NCI-H82 (cell line): ENCODE measurements at regions not wholly inside any gene's neighbourhood (a gene's known extent, or its start where the extent isn't known, plus 50 kb on each side); places are given as distances from the start of the nearest gene placed in this dataset.
A peak's percentile ranks its signal among the peaks of the same experiment; 100 is the strongest.

ENCODE experiments used
- DNase-seq: peaks from one replicate; lab custom pipeline; 2025; lab: John Stamatoyannopoulos, UW

DNA sequence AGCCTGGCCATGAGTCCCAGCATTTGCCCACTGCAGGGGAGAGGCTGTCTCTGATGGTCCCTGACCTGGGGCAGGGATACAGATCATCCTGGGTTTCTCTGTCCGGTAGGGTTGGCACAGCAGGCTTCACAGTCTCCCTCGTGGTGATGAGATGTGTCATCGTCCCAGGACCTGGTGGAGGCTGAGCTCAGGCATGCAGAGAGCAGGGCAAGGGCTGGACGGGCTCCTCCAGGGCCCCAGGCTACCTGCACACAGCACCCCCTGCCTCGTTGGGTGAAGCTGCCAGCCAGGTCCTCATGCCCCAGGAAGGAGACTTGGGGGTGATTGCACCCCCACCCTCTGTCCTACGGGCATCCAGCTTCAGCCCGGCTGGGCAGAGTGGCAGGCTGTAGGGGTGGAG, 155.8 kb upstream of the GSE1 start:
- DNase-seq = no peak

DNA sequence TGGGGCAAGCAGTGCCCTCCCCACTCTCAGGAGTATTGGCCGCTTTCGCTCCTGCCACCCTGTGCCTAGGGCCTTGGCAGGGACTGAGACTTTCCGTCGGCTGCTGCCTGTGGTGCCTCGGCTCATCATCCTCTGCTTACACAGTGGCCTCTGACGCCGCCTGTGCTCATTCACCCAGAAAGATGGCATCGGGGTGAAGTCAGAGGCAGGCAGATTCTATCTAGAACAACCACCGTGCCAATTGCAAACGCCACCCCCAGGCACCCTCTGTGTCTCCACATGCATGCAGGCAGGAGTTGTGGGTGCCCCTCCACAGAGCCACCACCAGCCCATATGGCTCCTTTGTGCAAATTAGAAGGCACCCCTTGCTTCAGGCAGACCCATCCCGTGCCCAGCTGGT, 154.2 kb upstream of the GSE1 start:
- DNase-seq = no peak

DNA sequence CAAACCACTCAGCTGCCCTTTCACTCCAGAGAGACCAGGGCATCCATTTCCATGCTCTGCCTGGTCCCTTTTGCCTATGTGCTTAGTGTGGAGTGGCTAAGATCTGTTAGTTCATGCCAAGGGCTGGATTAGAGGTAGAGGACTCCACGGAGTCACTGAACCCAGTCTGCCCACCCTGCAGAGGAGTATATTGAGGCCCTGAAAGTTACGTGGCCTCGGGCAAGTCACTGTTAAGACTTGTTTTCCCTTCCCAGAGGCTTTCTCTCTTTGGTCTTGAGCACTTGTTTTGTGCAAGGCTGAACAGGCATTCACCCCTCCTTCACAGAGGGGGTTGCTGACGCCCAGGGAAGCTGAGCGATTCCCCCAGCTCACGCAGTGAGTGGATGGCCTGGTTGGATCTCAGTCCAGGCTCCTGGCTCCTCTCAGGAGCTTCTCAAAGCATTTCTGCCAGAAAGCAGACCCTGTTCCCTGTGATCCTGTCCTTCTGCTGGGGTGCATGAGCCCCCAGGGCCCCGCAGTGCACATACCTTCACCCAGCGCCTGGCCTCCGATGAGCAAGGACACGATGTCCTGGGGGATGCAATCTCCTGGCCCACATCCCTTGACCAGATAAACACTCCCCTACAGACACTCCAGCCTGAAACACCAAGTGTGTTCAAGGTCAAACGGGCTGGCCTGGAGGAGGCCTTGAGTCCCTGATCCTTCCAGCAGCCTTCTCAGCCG, 153.4 kb upstream of the GSE1 start:
- DNase-seq = no peak

DNA sequence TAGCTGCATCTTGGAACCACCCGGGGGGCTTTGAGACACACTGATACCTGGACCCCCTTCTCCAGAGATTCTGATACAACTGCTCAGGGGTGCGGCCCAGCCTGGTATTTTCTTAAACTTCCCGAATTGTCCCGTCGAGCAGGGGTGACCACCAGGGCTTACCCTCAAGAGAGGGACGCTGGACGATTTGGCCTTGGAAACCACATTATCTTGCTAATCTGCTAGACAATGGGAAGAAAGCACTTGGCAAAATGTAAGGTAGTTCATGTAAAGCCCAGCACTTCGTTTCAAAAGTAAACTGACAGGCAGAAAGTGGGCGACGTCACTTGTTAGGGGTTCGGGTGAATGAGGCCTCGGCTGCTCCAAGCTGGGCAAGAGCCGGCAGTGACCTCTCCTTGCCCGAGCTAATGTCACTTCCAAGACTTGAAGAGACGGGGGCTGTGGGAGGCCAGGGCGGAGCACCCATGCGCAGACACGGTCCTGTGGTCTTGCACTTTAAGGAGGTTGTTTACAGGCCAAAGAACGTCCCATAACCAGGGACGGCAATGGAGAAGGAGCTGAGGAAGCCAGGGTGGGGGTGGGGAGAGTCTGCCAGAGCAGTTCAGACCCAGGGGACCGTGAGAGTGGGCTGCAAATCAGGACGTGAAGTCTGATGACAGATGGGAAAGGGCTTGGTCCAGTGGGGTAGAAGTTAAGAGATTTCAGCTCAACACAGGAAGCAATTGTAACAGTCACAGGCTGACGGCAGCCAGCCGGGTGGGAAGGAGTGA, 152.7 kb upstream of the GSE1 start:
- DNase-seq = peak; percentile 91

DNA sequence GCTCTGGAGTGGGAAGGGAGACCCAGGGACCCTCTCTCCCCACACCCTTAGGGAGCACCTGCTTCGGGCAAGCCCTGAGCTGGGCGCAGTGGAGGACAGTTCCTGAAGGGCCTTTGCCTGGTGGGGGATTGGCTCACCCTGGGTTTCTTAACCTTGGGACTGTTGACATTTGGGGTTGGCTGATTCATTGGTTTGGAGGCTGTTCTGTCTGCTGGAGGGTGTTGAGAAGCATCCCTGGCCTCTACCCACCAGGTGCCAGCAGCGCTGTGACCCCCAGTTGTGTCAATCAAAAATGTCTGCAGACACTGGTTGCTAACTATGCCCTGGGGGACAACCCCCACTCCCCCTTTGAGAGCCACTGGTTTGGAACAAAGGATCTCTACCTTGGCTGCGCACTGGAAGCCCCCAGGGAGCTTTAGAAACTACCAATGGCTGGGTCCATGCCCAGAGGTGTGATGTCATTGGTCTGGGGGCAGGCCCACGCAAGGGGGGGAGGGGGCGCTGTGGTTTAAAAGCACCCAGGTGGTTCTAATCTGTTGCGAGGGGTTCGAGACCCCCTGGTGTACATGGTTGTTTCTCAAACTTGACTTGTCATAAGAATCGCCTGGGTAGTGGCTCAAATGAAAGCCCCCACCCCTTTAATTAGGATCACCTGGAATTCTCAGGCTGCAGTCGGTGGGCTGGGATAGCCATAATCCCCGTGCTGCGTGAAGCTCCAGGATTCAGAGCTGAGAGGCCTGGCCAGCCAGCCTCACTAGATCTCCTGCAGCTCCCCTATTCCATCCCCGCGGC, 151.9 kb upstream of the GSE1 start:
- peak; percentile 94 for DNase-seq

DNA sequence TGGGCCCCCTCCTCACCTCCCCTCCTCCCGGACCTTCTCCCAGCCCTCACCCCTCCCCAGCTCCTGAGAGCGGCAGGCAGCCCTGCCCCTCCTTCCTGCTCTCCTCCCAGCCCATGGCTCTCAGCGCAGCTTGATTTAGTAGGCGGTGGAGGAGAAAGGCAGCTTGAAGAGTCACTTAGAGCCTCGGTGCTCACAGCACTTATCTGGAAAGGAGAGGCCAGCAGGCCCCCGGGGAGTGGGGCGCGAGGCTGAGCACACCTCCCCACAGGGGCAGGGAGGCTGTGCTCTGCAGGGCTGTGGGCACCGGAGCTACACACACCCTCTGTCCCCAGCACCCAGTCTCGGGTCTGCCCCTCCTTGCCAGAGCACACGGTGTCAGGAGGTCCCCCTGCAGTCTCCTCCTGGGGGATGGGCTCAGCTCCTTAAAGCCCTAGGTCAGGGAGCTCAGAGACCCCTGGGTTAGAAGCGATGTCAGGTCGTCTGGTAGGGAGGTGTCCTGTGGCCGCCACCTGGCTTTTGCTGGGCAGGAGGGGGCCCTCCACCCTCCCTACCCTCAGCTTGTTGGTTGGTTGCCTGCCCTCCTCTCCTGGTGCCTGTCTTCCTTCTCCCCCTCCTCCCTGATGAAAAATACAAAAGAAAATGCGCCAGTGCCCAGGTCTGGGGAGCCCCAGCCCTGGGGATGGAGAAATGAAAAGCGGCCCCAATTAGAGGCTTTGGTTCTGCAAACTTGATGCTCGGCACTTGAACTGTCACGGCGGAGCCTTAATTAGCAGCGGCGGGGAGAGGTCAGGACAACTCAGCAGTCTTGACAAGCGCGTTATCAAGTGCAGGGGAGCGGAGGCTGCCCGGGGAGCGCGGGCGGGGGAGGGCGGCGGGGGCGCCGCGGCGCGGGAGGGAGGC, 151.1 kb upstream of the GSE1 start:
- DNase-seq = peak; percentile 84

DNA sequence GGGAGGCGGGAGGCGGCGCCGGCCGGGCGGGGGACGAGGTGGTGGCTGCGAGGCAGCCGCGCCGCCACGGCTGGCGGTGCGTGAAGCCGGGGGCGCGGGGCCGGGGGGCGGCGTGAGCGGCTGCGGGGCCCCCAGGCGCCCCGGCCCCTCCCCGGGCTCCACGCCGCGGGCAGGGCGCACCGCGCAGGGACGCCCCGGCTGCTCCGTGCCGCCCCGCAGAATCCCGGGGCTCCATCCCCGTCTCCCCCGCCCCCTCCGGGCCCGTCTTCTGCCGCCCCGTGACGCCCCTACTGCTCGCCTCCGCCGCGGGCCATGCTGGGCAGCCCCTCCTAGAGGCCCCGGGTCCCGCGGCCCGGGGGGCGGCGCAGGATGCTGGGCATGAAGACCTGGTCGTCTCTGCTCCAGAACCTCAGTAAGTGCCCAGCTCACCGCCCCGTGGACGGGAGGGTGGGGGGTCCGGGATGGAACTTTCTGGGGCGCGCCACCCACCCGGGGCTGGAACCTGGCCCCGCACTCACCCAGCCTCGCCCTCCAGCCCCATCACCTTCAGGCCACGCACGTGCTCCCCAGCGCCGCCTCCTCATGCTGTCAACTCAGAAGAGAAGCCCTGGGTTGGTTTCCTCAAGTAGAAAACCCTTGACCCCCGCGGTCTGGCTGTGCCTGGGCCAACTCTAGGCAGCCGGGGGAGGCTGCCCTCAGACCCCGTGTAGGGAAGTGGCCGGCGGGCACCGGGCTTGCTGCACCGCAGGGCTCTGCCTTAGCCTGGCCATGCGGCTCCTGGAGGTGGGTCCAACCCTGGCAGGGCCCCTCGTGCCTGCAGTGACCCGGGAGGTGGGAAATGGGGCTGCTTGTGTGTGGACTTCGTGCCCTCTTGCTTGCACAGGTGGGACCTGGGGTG, 150.2 kb upstream of the GSE1 start:
- no peak for DNase-seq

DNA sequence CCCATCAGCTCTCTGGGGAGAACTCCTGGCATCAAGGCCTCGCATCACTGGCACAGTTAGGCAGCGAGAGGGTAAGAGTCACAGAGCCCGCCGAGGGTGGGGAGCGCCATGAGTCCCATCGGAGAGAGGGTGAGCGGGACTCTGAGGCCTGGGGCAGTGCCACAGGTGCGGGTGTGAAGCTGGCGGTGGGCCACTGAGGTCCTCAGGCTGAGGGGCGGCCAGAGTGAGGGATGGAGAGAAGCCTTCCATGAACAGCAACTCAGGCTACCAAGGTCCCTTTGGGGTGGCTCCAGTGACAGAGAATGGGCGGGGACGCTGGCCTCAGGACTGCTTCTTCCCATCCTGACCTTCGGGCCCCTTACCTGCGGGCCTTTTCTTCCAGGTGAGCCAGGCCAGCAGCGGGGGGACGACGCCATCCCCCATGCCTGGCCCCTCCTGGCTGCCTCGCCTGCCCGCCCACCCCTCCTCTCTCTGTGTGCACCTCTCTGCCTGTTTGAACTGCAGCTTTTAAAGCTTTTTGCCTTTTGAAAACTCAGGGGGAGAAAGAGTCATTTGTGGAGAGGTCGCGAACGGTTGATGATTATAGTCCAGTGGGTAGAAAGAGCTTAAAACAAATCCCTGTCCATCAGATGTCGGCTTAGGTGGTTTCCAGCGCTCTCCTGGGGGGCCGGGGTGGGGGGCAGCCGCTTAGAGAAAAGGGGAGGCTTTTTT, 149.3 kb upstream of the GSE1 start:
- no peak for DNase-seq

DNA sequence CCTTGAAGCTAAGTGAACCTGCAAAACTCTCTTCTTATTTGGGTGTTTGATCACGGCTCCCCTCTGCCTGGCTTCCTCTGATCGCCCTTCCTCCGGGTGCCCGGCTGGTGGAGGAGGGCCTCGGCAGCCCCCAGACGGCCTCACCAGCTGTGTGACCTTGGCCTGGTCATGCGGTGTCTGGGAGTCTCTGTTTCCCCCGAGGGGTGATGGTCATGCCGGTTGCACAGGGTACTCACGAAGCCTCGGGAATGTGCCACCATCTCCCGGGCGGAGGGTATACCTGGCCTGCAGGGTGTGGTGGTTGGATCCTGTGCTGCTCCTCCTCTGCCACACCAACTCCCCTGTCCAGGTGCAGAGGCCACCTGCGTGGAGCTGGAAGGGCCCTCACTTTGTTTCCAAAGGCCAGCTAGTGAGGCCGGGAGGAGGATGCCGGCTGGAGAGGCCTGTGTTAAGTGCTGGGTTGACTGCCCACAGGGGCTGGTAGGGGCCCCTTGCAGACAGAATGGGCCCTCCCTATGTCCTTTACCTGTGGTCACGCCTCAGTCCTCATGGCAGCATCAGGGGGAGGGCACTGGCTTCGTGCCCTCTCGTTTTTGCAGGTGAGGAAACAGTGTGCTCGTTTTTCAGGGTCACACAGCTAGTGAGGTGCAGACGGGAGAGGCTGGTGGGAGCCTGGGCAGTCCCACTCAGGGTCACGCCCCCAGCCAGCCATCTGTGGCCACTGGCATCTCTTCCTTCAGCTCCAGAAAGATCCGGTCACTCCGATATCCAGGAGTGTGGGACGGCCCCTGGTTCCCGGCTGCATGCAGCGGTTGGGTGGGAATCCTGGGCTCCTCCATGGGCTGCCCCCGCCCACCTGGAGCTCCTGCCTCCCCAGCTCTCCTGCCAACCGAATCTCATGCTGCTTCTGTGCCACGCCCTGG, 148.5 kb upstream of the GSE1 start:
- no peak for DNase-seq

DNA sequence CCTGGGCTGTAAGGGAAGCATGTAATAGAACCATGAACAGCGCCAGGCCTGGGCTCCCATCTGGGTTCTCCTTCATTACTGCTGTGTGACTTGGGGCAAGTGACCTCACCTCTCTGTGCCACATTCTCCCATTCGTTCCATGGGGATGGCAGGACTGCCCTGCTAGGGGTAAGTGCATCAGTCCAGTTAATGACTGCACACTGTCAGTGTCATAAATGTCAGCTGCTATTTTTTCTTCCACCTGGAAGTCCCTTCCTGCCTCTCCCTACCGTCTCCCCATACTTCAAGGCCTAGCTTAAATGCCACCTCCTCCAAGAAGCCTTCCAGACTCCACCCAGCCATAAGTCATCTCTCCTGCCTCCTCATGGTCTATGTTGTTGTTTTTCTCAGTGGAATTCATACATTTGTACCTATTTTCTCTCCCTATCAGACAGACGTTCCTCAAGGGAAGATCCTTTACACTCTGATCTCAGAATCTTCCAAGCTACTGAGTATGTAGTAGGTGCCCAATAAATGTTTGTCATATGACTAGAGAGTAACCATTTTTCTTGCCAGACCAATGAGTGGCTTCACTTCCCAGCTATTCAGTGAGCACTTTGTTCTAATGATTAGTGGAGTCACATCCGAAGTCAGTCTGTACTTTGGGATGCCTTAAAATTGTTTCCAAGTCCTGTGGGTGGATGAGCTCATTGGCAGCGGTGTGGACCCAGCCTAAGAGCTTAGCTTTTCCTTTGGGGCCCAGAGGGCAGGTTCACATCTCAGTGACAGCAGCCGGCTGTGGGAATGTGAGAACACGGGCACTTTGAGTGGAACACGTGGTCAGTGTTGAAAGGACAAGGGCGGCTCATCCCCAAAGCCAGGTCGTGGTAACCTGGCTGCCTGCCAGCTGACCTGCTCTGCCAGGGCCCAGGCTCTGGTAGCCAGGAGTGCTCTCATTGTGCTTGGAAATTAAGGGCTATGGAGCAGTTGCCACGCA, 147.5 kb upstream of the GSE1 start:
- no peak for DNase-seq

DNA sequence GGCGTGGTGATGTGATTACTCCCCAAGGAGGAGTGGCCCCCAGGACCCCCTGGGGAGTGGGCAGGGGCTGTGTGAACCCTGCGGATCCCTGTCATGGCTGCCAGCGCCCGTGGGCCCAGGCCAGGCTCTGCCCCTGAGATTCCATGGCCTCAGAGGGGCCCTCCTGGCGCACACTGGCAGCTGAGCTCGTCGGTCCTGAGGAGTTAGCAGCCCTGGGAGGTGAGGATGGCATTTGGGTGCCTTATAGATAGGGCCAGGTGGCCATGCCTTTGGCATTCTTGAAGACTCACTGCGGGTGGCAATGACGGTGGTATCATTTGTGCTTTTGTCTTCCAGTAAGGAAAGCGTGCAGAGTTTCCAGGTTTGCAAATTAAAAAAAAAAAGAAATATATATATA, 146.8 kb upstream of the GSE1 start:
- no peak for DNase-seq

DNA sequence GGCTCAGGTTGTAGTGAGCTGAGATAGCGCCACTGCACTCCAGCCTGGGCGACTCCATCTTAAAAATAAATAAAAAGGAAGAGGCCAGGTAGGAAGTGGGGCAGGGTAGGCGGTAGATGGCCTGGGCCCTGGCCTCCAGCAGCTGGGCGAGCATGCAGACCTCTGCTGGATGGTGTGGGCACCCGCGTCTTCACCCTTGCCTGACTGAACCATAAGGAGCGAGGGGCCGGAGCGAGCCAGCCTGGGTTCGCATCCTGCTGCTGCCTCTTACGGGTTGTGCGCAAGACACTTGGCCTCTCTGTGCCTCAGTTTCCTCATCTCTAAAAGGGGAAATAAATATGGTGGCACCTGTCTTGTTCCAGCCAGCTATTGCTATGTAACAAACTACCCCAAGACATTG, 146.1 kb upstream of the GSE1 start:
- DNase-seq = no peak

DNA sequence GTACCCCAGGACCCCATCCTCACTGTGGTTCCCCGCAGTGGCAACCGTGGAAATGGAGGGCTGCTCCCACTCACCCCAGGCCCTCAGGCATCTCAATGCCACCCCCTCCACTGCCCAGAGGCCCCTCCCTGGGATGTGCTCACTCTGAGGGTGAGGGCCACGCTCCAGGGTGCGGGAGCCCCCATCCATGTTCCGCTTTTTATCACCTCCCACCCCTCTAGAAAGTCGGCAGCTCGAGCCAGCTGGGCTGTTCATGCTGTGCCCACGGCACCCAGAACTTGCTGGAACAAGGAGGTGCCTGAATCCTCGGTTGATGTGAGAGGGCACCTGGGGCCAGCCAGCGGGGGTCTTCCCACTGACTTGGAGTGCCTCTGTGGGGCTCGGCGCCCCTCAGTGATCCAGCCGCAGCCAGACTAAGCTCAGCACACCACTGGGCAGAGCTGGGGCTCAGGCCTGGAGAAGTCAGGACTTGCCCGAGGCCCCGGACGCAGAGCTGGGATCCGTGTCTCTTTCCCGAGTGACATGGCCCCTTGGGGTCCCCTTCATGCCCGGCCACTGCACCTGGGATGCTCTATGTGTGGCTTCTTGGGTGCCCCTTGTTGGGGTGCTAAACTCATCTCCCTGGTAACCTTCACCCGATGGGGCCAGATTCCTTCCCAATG, 143.1 kb upstream of the GSE1 start:
- DNase-seq = no peak

DNA sequence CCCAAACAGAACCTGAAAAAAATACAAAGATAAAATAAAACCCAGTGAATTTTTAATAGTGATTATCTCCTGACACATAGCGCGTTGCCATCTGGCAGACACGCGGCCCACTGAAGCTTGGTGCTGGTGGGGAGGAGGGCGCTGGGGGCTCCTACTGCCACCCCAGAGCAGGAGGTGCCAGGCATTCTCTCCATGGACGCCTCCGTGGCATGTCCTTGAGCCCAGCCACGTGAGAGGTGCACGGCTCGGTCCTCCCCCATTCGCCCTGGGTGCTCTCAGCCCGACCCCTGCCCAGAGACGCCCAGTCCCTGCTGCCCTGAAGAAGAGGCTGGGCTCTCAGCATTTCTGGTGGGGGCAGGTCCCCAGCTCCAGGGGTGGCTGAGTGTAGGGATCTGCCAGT, 142.2 kb upstream of the GSE1 start:
- DNase-seq = no peak

DNA sequence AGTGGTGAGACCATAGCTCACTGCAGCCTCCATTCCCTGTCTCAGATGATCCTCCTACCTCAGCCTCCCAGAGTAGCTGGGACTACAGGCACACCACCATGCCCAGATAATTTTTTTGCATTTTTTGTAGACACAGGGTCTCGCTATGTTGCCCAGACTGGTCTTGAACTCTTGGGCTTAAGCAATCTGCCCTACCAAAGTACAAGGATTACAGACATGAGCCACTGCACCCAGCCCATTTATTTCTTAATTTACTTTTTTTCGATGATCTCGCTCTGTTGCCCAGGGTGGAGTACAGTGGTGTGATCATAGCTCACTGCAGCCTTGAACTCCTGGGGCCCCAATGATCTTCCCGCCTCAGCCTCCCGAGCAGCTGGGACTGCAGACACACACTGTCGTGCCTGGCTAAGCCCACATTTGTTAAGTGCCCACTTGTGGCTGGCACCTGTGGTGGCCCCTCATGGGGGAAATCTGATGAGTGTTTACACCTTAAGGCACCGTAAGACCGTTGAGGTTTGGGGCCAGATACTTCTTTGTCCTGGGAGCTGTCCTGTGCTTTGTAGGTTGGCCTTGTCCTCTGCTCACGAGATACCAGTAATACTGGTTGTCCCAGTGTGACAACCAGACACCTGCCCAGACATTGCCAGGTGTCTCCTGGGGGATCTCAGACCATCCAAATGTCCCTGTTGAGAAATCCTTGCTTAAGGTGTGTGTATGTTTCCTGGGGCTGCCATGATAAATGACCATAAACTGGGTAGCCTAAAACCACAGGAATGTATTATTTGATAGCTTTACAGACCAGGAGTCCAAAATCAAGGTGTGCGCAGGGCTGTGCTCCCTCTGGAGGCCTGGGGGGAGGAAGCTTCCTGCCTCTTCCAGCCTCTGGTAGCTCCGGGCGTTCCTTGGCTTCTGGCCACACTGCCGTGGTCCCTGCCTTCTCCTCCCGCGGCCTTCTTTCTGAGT, 141.4 kb upstream of the GSE1 start:
- DNase-seq = no peak

DNA sequence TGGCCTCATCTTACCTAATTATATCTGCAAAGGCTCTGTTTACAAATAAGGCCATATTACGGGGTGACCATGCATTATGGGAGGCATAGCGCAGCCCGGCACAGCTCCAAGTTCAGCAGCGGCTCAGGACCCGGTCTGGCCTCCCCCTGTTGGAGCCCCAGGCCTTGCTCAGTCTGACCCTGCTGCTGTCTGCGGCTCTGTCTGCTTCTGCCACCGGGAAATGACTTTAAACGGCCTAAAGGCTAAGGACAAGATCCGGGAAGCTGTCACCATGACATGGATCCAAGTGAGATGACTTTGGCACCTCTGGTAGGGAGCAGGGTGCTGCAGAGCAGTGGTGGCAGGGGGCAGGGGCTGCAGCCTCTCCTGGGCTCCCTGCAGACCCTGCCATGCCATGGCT, 140.6 kb upstream of the GSE1 start:
- no peak for DNase-seq
